Keratinocyte (primary cell): ENCODE measurements at regions not wholly inside any gene's neighbourhood (a gene's known extent, or its start where the extent isn't known, plus 50 kb on each side); places are given as distances from the start of the nearest gene placed in this dataset.

Source experiments
- EZH2 ChIP-seq: IDR thresholded peaks from one replicate; pipeline ENCODE4 v1.6.1; 2012; ENCODE audit warnings: inconsistent platforms, mild to moderate bottlenecking, low read length, moderate library complexity
- TF ChIP-seq, protein P1 (sequence below), 3 experiments: IDR thresholded peaks in 1 of 3; conservative IDR thresholded peaks in 1 of 3; optimal IDR thresholded peaks in 1 of 3; 2 replicates in 2 of 3; 3 replicates in 1 of 3; pipeline versions ENCODE3 to v1.5.1; 2011; ENCODE audit warnings: low read length in 3 of 3, mild to moderate bottlenecking in 3 of 3, moderate library complexity in 2 of 3, control low read depth in 1 of 3, inconsistent platforms in 1 of 3; ENCODE audit not compliant: insufficient read depth in 2 of 3; ENCODE audit errors: extremely low read depth in 1 of 3

DNA sequence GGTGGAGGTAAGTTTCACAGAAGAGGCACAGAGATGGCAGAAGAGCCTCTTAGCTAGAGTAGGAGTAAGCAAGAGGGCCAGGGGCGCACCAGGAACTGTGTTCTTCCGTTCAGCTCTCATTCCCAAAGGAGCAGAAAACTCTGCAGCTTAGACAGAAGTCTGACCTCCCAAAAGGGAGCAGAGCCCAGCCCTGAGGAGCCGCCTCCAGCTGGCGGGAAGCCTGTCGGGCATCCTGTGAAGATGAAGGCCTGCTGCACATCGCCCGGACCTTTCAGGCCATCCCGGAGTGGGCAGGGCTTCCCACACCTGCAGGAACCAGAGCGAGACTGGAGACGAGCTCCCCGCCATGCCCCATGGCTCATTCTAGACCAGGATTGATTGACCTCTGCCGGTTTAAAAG lies 1102.8 kb downstream of the BRD1 start:
- TF ChIP-seq, protein P1, sequence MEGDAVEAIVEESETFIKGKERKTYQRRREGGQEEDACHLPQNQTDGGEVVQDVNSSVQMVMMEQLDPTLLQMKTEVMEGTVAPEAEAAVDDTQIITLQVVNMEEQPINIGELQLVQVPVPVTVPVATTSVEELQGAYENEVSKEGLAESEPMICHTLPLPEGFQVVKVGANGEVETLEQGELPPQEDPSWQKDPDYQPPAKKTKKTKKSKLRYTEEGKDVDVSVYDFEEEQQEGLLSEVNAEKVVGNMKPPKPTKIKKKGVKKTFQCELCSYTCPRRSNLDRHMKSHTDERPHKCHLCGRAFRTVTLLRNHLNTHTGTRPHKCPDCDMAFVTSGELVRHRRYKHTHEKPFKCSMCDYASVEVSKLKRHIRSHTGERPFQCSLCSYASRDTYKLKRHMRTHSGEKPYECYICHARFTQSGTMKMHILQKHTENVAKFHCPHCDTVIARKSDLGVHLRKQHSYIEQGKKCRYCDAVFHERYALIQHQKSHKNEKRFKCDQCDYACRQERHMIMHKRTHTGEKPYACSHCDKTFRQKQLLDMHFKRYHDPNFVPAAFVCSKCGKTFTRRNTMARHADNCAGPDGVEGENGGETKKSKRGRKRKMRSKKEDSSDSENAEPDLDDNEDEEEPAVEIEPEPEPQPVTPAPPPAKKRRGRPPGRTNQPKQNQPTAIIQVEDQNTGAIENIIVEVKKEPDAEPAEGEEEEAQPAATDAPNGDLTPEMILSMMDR (optimal IDR thresholded peaks at IDR 0.05 in 1 of 3, IDR thresholded peaks at IDR 0.05 in 1 of 3, conservative IDR thresholded peaks at IDR 0.05 in 1 of 3; ENCODE audit: extremely low read depth in 1 of 3, insufficient read depth in 2 of 3, low read length in 3 of 3) = no peak
- no peak for TF ChIP-seq EZH2
